ENCODE measurements at regions not wholly inside any gene's neighbourhood (a gene's known extent, or its start where the extent isn't known, plus 50 kb on each side); places are given as distances from the start of the nearest gene placed in this dataset.
"Not testable (repeated sequence)": the region's sequence is repeated elsewhere in the genome, so short reads cannot be mapped to it uniquely, and the experiment has no call there.

- POLR2A ChIA-PET: no interaction called here
- Histone ChIP-seq H3K4me2 (ENCODE audit: low read length) (no peak overlapping the region), H3K9me2 (ENCODE audit: insufficient read depth, low read length) (no peaks in the 10 kb centered on the region), H3K27ac (ENCODE audit: low read depth, low read length, poor library complexity, severe bottlenecking) (no peak overlapping the region), H2AFZ (ENCODE audit: low read length) (no peak overlapping the region), H3K4me3 (ENCODE audit: low read depth, low read length, poor library complexity, severe bottlenecking) (no peak overlapping the region), H4K20me1 (ENCODE audit: insufficient read depth, low read length) (no peaks in the 10 kb centered on the region), H3K9me3 (ENCODE audit: low read length) (no peaks in the 10 kb centered on the region), H3K4me1 (ENCODE audit: insufficient read depth, low read length, poor library complexity, severe bottlenecking) (no peaks in the 10 kb centered on the region), H3K36me3 (ENCODE audit: insufficient read depth, low read length) (no peaks in the 10 kb centered on the region), H3K79me2 (ENCODE audit: insufficient read depth, low read depth, low read length) (no peaks in the 10 kb centered on the region)
- intact Hi-C loops (cut with micrococcal nuclease; ENCODE audit: unreplicated experiment): no loop called here
- BruUV-seq (replicated peaks): no TSS peak
- TF ChIP-seq CTCF (conservative IDR thresholded peaks at IDR 0.05; ENCODE audit: low read length): no peak
- TF ChIP-seq EZH2phosphoT487 (IDR thresholded peaks at IDR 0.05; ENCODE audit: borderline replicate concordance, low read depth, low read length): no peak
- CTCF ChIA-PET (ENCODE audit: unreplicated experiment): no interaction called here
- no peak for DNase-seq (ENCODE audit: low spot score)
Measured at GRCh38 chr6:6760002-6760401, 171.5 kb downstream of the LY86 start.

- not testable (repeated sequence) for BruUV-seq (replicated peaks); H4K20me1 ChIP-seq (ENCODE audit: insufficient read depth, low read length)
Measured at GRCh38 chr6:6762566-6762965, 174.0 kb downstream of the LY86 start.

GRCh38 chr6:6764764-6765434, 176.4 kb downstream of the LY86 start:
- BruUV-seq (replicated peaks): no TSS peak
- DNase-seq (ENCODE audit: low spot score): no peak
- H3K9me2 ChIP-seq (ENCODE audit: insufficient read depth, low read length): no peaks in the 10 kb centered on the region
- no peak overlapping the region for H3K27ac ChIP-seq (ENCODE audit: low read depth, low read length, poor library complexity, severe bottlenecking)
- H3K79me2 ChIP-seq (ENCODE audit: insufficient read depth, low read depth, low read length): no peaks in the 10 kb centered on the region
- no peaks in the 10 kb centered on the region for H3K36me3 ChIP-seq (ENCODE audit: insufficient read depth, low read length)
- no peak overlapping the region for H2AFZ ChIP-seq (ENCODE audit: low read length)
- intact Hi-C loops (cut with micrococcal nuclease; ENCODE audit: unreplicated experiment): no loop called here
- TF ChIP-seq CTCF (conservative IDR thresholded peaks at IDR 0.05; ENCODE audit: low read length) (no peak), EZH2phosphoT487 (IDR thresholded peaks at IDR 0.05; ENCODE audit: borderline replicate concordance, low read depth, low read length) (no peak)
- no peaks in the 10 kb centered on the region for H3K4me1 ChIP-seq (ENCODE audit: insufficient read depth, low read length, poor library complexity, severe bottlenecking)
- H3K4me3 ChIP-seq (ENCODE audit: low read depth, low read length, poor library complexity, severe bottlenecking): no peak overlapping the region
- CTCF ChIA-PET (ENCODE audit: unreplicated experiment): no interaction called here
- H3K9me3 ChIP-seq (ENCODE audit: low read length): no peaks in the 10 kb centered on the region
- H4K20me1 ChIP-seq (ENCODE audit: insufficient read depth, low read length): no peaks in the 10 kb centered on the region
- H3K4me2 ChIP-seq (ENCODE audit: low read length): no peak overlapping the region
- POLR2A ChIA-PET: no interaction called here

More at GRCh38 chr6:6762566-6762965, 174.0 kb downstream of the LY86 start:
- CTCF ChIA-PET (ENCODE audit: unreplicated experiment); H3K27ac ChIP-seq (ENCODE audit: low read depth, low read length, poor library complexity, severe bottlenecking); DNase-seq (ENCODE audit: low spot score); H2AFZ ChIP-seq (ENCODE audit: low read length); intact Hi-C loops (cut with micrococcal nuclease; ENCODE audit: unreplicated experiment); H3K9me2 ChIP-seq (ENCODE audit: insufficient read depth, low read length); H3K4me1 ChIP-seq (ENCODE audit: insufficient read depth, low read length, poor library complexity, severe bottlenecking); H3K4me2 ChIP-seq (ENCODE audit: low read length); H3K79me2 ChIP-seq (ENCODE audit: insufficient read depth, low read depth, low read length); H3K4me3 ChIP-seq (ENCODE audit: low read depth, low read length, poor library complexity, severe bottlenecking); H3K36me3 ChIP-seq (ENCODE audit: insufficient read depth, low read length); H3K9me3 ChIP-seq (ENCODE audit: low read length): not testable (repeated sequence)
- POLR2A ChIA-PET: interaction anchor here (0.6 to 1.5 kb wide), 2 partner anchors 19 to 756 kb away, joined by 3 to 6 read pairs; no protein-coding TSS in a partner anchor
